Activated CD8-positive, alpha-beta memory T cell treated with anti-CD3 and anti-CD28 coated beads for 24 hours (primary cell): ENCODE measurements at regions not wholly inside any gene's neighbourhood (a gene's known extent, or its start where the extent isn't known, plus 50 kb on each side); places are given as distances from the start of the nearest gene placed in this dataset.
"Not testable (repeated sequence)": the region's sequence is repeated elsewhere in the genome, so short reads cannot be mapped to it uniquely, and the experiment has no call there.

Experiments used
- DNase-seq: peaks from one replicate; pipeline ENCODE4 v3.0.0-alpha.2; 2020

- DNase-seq: no peak
Observed at GRCh38 chr6:133758815-133759335, 130.0 kb upstream of the TCF21 start.

- no peak for DNase-seq
Observed at GRCh38 chr6:133759524-133759923, 129.4 kb upstream of the TCF21 start.

DNA sequence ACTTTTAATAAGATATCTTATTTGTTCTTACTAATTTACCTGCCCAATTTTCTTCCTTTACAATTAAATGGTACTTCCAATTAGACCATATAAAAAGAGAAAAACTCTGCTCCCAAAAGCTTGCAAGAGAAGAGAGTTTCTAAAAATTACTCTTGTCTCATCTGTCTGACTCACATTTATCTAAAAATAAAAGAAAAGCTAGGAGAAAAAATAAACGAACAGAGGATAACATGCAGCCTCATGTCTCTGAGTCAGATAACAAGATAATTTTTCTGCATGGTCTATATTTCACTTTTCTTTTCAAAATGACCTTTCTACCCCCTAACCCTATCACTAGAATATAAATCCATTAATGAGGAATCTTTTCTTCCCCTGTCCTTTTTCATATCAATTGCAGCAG lies 127.2 kb upstream of the TCF21 start:
- no peak for DNase-seq

- DNase-seq: no peak
Observed at GRCh38 chr6:133764008-133764753, 124.7 kb upstream of the TCF21 start.

GRCh38 chr6:133764754-133765208 lies 124.1 kb upstream of the TCF21 start:
- DNase-seq: no peak

DNA sequence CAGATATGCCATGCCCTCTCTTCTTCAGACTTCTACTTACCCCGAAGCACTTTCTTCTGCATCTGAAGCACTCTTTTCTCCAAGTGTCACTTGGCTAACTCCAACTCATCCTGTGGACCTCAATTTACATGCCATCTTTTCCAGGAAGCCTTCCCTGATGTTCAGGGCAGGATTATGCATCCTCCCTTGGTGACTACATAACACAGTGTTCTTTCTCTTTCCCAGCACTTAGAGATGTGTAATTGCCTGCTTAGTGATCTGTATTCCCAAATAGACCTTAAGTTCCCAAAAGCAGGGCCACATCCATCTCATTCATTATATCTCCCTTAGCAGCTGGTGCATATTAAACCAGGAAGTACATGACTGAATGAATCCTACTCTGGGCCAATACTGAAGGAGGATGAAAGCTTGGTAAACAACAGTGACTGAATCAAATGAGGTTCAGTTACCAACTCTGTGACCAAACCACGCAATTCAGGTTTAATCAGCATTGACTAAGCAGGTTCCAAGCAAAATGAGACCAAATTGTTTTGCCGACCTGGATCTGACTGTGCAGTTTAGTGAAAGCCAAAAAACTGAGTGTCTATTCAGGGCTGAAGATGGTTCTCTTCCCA lies 121.4 kb upstream of the TCF21 start:
- DNase-seq: no peak

- no peak for DNase-seq
Observed at GRCh38 chr6:133768656-133769295, 120.1 kb upstream of the TCF21 start.

- no peak for DNase-seq
Observed at GRCh38 chr6:133769463-133769862, 119.5 kb upstream of the TCF21 start.

DNA sequence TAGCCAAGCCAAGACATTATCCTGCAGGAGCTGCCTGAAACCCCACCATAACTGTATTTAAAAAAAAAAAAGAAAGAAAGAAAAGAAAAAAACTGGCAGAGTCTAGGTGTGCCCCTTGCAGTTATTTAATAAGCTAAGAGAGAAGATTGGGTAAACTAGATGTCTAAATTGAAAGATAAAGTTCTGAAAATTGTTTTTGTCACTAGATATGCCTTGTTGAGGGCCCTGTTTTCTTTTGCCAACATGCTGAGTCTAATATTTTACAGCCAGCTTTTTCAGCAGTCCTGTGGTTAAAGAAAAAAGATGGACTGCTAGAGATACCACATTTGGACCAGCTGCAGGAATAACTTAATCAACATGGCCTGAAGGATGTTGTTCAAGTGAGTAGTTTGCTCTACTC lies 116.3 kb upstream of the TCF21 start:
- DNase-seq: no peak

GRCh38 chr6:133773776-133774175 lies 115.1 kb upstream of the TCF21 start:
- no peak for DNase-seq

DNA sequence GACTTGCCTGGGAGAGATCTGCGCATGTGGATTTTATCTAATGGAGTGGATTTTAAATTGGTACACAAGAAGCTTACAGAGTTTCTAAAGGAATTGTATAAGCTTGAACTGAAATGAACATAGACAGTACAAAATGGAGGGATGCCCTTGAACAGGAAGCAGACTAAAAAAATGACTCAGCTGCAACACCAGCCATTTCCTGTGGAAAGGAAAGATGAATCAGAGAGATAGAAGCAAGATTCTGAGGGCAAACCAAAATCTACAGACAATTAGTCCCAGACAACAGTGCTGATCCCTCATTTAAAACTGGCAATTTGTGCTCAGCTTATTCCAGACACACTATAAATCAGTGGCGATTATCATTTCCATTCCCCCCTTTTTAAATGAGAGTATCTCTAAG lies 114.6 kb upstream of the TCF21 start:
- DNase-seq: no peak

GRCh38 chr6:133778414-133779130 lies 110.3 kb upstream of the TCF21 start:
- no peak for DNase-seq

DNA sequence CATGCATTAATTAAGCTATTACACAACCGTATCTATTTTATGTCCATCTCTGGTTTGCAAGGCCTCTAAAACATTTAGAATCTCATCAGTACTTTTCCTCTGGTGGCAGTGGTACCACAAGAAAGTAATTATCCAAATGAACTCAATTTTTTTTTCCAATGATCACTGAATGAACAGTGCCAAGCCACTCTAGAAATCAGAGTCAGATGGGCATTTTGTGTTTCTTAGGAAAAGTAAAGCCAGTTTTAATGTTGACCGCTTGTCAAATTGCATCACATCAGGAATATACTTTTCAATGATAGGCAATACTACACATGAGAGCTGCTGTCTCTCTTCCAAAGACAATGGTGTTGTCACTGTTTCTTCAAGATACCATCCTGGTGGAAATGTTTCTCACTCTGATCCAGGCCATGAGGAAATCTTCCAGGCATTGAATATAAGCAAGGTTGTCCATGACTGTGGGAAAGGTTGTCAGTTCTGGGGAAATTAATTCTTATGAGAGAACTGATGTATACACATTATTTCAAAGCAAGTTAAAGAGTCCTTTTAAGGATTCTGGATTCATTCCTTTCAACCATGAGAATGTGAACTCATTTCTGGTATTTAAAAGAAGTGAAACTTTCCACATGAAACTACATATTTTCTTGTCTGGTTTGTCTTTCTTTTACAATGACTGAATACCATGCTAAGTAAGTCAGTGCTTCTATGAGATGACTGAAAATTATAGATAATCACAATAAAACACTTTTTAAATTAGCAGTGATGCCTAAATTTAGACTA lies 108.8 kb upstream of the TCF21 start:
- no peak for DNase-seq

- no peak for DNase-seq
Observed at GRCh38 chr6:133786016-133786415, 102.9 kb upstream of the TCF21 start.

- no peak for DNase-seq
Observed at GRCh38 chr6:133787122-133787521, 101.8 kb upstream of the TCF21 start.

GRCh38 chr6:133787859-133788505 lies 100.9 kb upstream of the TCF21 start:
- DNase-seq: no peak

DNA sequence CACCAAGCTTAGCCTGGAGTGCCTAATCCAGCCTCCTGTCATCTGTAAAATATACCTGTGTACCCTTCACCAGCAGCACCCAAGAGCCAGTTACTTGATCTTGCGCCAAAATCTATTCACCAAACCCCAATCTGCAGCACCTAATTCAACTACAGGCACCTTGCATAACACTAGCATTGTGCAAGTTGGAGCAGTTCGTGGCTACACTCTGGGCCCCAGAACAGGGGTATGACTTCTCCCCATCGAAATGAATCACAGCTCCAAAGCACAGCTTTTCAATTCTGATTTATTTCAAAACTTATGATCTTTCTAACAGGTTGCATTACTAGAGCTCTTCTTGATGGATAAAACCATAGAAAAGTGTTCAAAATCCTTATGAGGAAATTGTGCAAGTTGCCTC lies 100.4 kb upstream of the TCF21 start:
- DNase-seq: no peak

- DNase-seq: not testable (repeated sequence)
Observed at GRCh38 chr6:133789449-133789848, 99.5 kb upstream of the TCF21 start.

GRCh38 chr6:133790756-133791155 lies 98.2 kb upstream of the TCF21 start:
- not testable (repeated sequence) for DNase-seq

GRCh38 chr6:133795051-133795450 lies 93.9 kb upstream of the TCF21 start:
- DNase-seq: not testable (repeated sequence)

GRCh38 chr6:133796235-133796634 lies 92.7 kb upstream of the TCF21 start:
- no peak for DNase-seq

DNA sequence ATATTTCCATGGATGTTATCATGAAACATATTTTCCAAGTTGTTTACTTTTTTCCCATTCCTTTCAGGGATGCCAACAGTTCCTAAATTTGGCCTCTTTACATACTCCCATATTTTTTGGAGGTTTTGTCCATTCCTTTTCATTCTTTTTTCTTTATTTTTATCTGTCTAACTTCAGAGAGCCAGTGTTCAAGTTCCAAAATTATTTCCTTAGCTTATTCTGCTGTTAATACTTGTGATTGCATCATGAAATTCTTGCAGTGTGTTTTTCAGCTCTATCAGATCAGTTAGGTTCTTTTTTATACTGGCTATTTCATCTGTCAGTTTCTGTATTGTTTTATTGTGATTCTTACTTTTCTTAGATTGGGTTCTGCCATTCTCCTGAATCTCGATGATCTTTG lies 89.9 kb upstream of the TCF21 start:
- DNase-seq: no peak
